BE2C (cell line): ENCODE measurements at regions not wholly inside any gene's neighbourhood (a gene's known extent, or its start where the extent isn't known, plus 50 kb on each side); places are given as distances from the start of the nearest gene placed in this dataset.
A peak's percentile ranks its signal among the peaks of the same experiment; 100 is the strongest.
"Not testable (repeated sequence)": the region's sequence is repeated elsewhere in the genome, so short reads cannot be mapped to it uniquely, and the experiment has no call there.

Experiments used
- DNase-seq: peaks from one replicate; pipeline ENCODE4 v3.0.0-alpha.2; 2020
- H3K27me3 ChIP-seq: fragments of 250-450 bp; sonication (Bioruptor Pico); 2 replicates; pipeline ENCODE4 v1.5.1; 2020; ENCODE audit warnings: mild to moderate bottlenecking
- H3K36me3 ChIP-seq: fragments of 250-450 bp; sonication (Bioruptor Pico); 2 replicates; pipeline ENCODE4 v1.5.1; 2020; ENCODE audit warnings: mild to moderate bottlenecking
- H3K4me1 ChIP-seq: fragments of 250-450 bp; sonication (Bioruptor Pico); 2 replicates; pipeline ENCODE4 v1.5.1; 2020
- H3K4me3 ChIP-seq: 2 replicates; pipeline ENCODE4 v1.5.1; 2011; ENCODE audit warnings: low read depth, low read length
- H3K9me3 ChIP-seq: fragments of 250-450 bp; sonication (Bioruptor Pico); 2 replicates; pipeline ENCODE4 v1.5.1; 2020
- CTCF ChIP-seq: IDR thresholded peaks from 2 replicates; pipeline ENCODE4 v1.5.1; 2012; ENCODE audit warnings: mild to moderate bottlenecking, low read depth, low read length

- Histone ChIP-seq H3K9me3 (no peaks in the 10 kb centered on the region), H3K36me3 (no peaks in the 10 kb centered on the region), H3K4me1 (no peaks in the 10 kb centered on the region), H3K4me3 (no peak overlapping the region), H3K27me3 (no peaks in the 10 kb centered on the region)
- peak; percentile 47 for DNase-seq
- TF ChIP-seq CTCF = peak; percentile 90
These were observed 1002.9 kb upstream of the KCND2 start for GRCh38 chr7:119270045-119270464.

GRCh38 chr7:119270644-119271043 lies 1002.3 kb upstream of the KCND2 start:
- Histone ChIP-seq H3K4me1 (no peaks in the 10 kb centered on the region), H3K4me3 (no peak overlapping the region), H3K36me3 (no peaks in the 10 kb centered on the region), H3K9me3 (no peaks in the 10 kb centered on the region), H3K27me3 (no peaks in the 10 kb centered on the region)
- DNase-seq = no peak
- no peak for TF ChIP-seq CTCF

GRCh38 chr7:119271147-119271779 lies 1001.7 kb upstream of the KCND2 start:
- H3K27me3 ChIP-seq = no peaks in the 10 kb centered on the region
- H3K9me3 ChIP-seq = no peaks in the 10 kb centered on the region
- DNase-seq = no peak
- H3K36me3 ChIP-seq = no peaks in the 10 kb centered on the region
- H3K4me1 ChIP-seq = no peaks in the 10 kb centered on the region
- no peak for TF ChIP-seq CTCF
- no peak overlapping the region for H3K4me3 ChIP-seq

- Histone ChIP-seq H3K36me3 (no peaks in the 10 kb centered on the region), H3K4me1 (no peaks in the 10 kb centered on the region), H3K4me3 (no peak overlapping the region), H3K27me3 (no peaks in the 10 kb centered on the region), H3K9me3 (no peaks in the 10 kb centered on the region)
- no peak for TF ChIP-seq CTCF
- no peak for DNase-seq
These were observed 991.7 kb upstream of the KCND2 start for GRCh38 chr7:119281181-119281846.

GRCh38 chr7:119283353-119283752 lies 989.6 kb upstream of the KCND2 start:
- TF ChIP-seq CTCF = no peak
- no peaks in the 10 kb centered on the region for H3K4me1 ChIP-seq
- H3K27me3 ChIP-seq = no peaks in the 10 kb centered on the region
- H3K36me3 ChIP-seq = no peaks in the 10 kb centered on the region
- no peaks in the 10 kb centered on the region; the same call in 1 of the 2 replicates for H3K9me3 ChIP-seq
- DNase-seq = no peak
- H3K4me3 ChIP-seq = no peak overlapping the region

GRCh38 chr7:119288416-119288815 lies 984.6 kb upstream of the KCND2 start:
- Histone ChIP-seq H3K36me3 (no peaks in the 10 kb centered on the region), H3K4me1 (no peaks in the 10 kb centered on the region), H3K9me3 (no peaks in the 10 kb centered on the region; the same call in 1 of the 2 replicates), H3K27me3 (no peaks in the 10 kb centered on the region), H3K4me3 (no peak overlapping the region)
- DNase-seq = no peak
- TF ChIP-seq CTCF = no peak

- DNase-seq, H3K4me1 ChIP-seq, H3K9me3 ChIP-seq, H3K4me3 ChIP-seq, H3K36me3 ChIP-seq, H3K27me3 ChIP-seq: not testable (repeated sequence)
These were observed 972.6 kb upstream of the KCND2 start for GRCh38 chr7:119300341-119300740.
